ENCODE measurements at regions not wholly inside any gene's neighbourhood (a gene's known extent, or its start where the extent isn't known, plus 50 kb on each side); places are given as distances from the start of the nearest gene placed in this dataset.

DNA sequence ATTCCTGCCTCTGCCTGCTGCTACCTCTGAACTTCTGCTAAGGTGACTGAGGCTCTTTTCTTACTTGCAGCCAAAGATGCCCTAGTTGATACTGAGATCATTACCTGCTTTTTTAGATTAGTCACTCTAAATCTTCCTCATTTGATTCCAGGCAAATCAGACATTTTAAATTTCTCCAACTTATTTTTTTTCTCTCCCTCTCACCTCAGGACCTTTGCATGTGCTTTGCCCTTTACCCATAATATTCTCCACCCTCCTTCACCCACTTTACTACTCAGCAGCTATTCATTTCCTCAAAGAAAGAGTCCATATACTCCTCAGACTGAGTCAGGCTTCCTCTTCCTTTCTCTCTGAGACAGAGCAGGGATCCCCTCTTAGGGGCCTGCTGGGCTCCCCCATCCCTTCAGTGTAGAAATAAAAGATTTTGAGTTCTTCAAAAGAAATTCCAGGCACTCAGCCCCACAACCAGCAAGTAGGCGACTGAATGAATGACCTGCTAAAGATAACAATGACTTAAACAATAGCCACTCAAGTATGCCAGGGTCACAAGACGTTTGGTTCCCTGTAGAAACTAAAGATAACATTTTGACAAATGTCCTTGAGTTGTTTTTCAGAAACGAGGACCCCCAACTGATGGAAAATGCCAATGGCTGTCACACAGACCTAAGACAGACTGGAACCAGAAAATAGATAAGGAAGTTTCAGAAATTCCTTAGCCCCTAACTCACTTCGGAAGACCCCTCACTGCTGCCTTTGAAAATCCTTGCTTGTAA is 104.2 kb downstream of the MTNR1B start:
- TF ChIP-seq POLR2AphosphoS5 (IDR thresholded peaks at IDR 0.05; ENCODE audit: borderline replicate concordance, low read depth, low read length) (no peak), FOXP2 (optimal IDR thresholded peaks at IDR 0.05; ENCODE audit: control extremely low read depth, extremely low read length, insufficient read depth) (no peak)
